Activated naive CD4-positive, alpha-beta T cell treated with anti-CD3 and anti-CD28 coated beads, Interleukin-2, amount 10 ng/mL, durations not matched to agents 7 days and 5 days (primary cell): ENCODE measurements at regions not wholly inside any gene's neighbourhood (a gene's known extent, or its start where the extent isn't known, plus 50 kb on each side); places are given as distances from the start of the nearest gene placed in this dataset.

ENCODE experiments used
- CTCF ChIA-PET: fragments of 350-600 bp; sonication (Branson Sonifier 250); formaldehyde crosslinking; loops from one replicate; lab custom pipeline; 2021; ENCODE audit warnings: antibody characterized with exemption; lab: Charles Lee
- DNase-seq: peaks from one replicate; pipeline ENCODE4 v3.0.0-alpha.2; 2020
- H3K27ac Mint-ChIP-seq: one replicate; pipeline ENCODE4 v1.8.0; 2021; ENCODE audit warnings: mild to moderate bottlenecking, moderate library complexity, mixed read lengths
- H3K27me3 Mint-ChIP-seq: one replicate; pipeline ENCODE4 v1.8.0; 2021; ENCODE audit warnings: mild to moderate bottlenecking, mixed read lengths
- H3K36me3 Mint-ChIP-seq: one replicate; pipeline ENCODE4 v1.8.0; 2021; ENCODE audit warnings: mixed read lengths
- H3K4me1 Mint-ChIP-seq: one replicate; pipeline ENCODE4 v1.8.0; 2021; ENCODE audit warnings: mixed read lengths
- H3K4me3 Mint-ChIP-seq: one replicate; pipeline ENCODE4 v1.8.0; 2021; ENCODE audit warnings: mild to moderate bottlenecking, moderate library complexity, mixed read lengths
- H3K9me3 Mint-ChIP-seq: one replicate; pipeline ENCODE4 v1.8.0; 2021; ENCODE audit warnings: mixed read lengths

GRCh38 chr4:10180927-10181744, 64.5 kb upstream of the WDR1 start:
- H3K9me3 Mint-ChIP-seq, result peaks cover 17% of the 10 kb centered on the region
- H3K27me3 Mint-ChIP-seq, result peaks cover 7% of the 10 kb centered on the region
- H3K4me3 Mint-ChIP-seq, result no peak overlapping the region
- peaks cover 47% of the 10 kb centered on the region for H3K4me1 Mint-ChIP-seq
- H3K27ac Mint-ChIP-seq, result peak overlapping the region; percentile 87
- peaks cover 12% of the 10 kb centered on the region for H3K36me3 Mint-ChIP-seq
- CTCF ChIA-PET, result interaction anchor here (1.2 to 3.1 kb wide), 5 partner anchors 8 to 280 kb away, joined by 3 to 32 read pairs (median 9); no protein-coding TSS in a partner anchor
- DNase-seq, result peak; percentile 46

- DNase-seq, result no peak
- Mint-ChIP-seq H3K27ac (peak overlapping the region; percentile 87), H3K4me3 (no peak overlapping the region), H3K9me3 (peaks cover 17% of the 10 kb centered on the region), H3K4me1 (peaks cover 47% of the 10 kb centered on the region), H3K36me3 (peaks cover 12% of the 10 kb centered on the region), H3K27me3 (peaks cover 5% of the 10 kb centered on the region)
- CTCF ChIA-PET, result interaction anchor here (1.2 to 3.1 kb wide), 4 partner anchors 10 to 280 kb away, joined by 3 to 32 read pairs (median 14); no protein-coding TSS in a partner anchor
Observed at GRCh38 chr4:10180603-10180926, 64.0 kb upstream of the WDR1 start.

GRCh38 chr4:10179957-10180602, 63.5 kb upstream of the WDR1 start:
- CTCF ChIA-PET, result interaction anchor here (1.4 to 3.1 kb wide), 2 partner anchors 15 to 20 kb away, joined by 3 to 32 read pairs; no protein-coding TSS in a partner anchor

GRCh38 chr4:10178763-10179162, 62.2 kb upstream of the WDR1 start:
- Mint-ChIP-seq H3K36me3 (peaks cover 12% of the 10 kb centered on the region), H3K4me1 (peaks cover 40% of the 10 kb centered on the region), H3K4me3 (no peak overlapping the region), H3K27ac (no peak overlapping the region), H3K9me3 (peaks cover 17% of the 10 kb centered on the region), H3K27me3 (peaks cover 4% of the 10 kb centered on the region)
- CTCF ChIA-PET, result interaction anchor here (1.2 kb wide), 1 partner anchor 15 kb away, joined by 4 read pairs; no protein-coding TSS in a partner anchor
- no peak for DNase-seq

More at GRCh38 chr4:10179957-10180602, 63.5 kb upstream of the WDR1 start:
- H3K4me1 Mint-ChIP-seq, result peaks cover 47% of the 10 kb centered on the region
- no peak overlapping the region for H3K4me3 Mint-ChIP-seq
- peak overlapping the region; percentile 15 for H3K27ac Mint-ChIP-seq
- no peak for DNase-seq
- peaks cover 12% of the 10 kb centered on the region for H3K36me3 Mint-ChIP-seq
- H3K27me3 Mint-ChIP-seq, result peaks cover 4% of the 10 kb centered on the region
- peaks cover 17% of the 10 kb centered on the region for H3K9me3 Mint-ChIP-seq

GRCh38 chr4:10175626-10176025, 59.0 kb upstream of the WDR1 start:
- H3K36me3 Mint-ChIP-seq, result peaks cover 2% of the 10 kb centered on the region
- peaks cover 4% of the 10 kb centered on the region for H3K27me3 Mint-ChIP-seq
- H3K27ac Mint-ChIP-seq, result no peak overlapping the region
- H3K4me1 Mint-ChIP-seq, result peaks cover 9% of the 10 kb centered on the region
- DNase-seq, result no peak
- no peak overlapping the region for H3K4me3 Mint-ChIP-seq
- CTCF ChIA-PET, result interaction anchor here (1.9 to 3.9 kb wide), 2 partner anchors 11 to 17 kb away, joined by 8 to 32 read pairs; no protein-coding TSS in a partner anchor
- peaks cover 4% of the 10 kb centered on the region for H3K9me3 Mint-ChIP-seq

GRCh38 chr4:10173754-10174749, 57.5 kb upstream of the WDR1 start:
- no peak for DNase-seq
- CTCF ChIA-PET, result interaction anchor here (1.2 to 3.9 kb wide), 8 partner anchors 8 to 225 kb away, joined by 3 to 32 read pairs (median 6); no protein-coding TSS in a partner anchor
- Mint-ChIP-seq H3K9me3 (no peaks in the 10 kb centered on the region), H3K4me3 (no peak overlapping the region), H3K36me3 (no peaks in the 10 kb centered on the region), H3K4me1 (no peaks in the 10 kb centered on the region), H3K27ac (no peak overlapping the region), H3K27me3 (peaks cover 4% of the 10 kb centered on the region)

- CTCF ChIA-PET, result interaction anchor here (0.6 to 2.3 kb wide), 6 partner anchors 9 to 230 kb away, joined by 3 to 13 read pairs (median 4); no protein-coding TSS in a partner anchor
- Mint-ChIP-seq H3K4me1 (no peaks in the 10 kb centered on the region), H3K27me3 (peaks cover 4% of the 10 kb centered on the region), H3K9me3 (no peaks in the 10 kb centered on the region), H3K36me3 (no peaks in the 10 kb centered on the region), H3K27ac (no peak overlapping the region), H3K4me3 (no peak overlapping the region)
- no peak for DNase-seq
Observed at GRCh38 chr4:10173037-10173753, 56.6 kb upstream of the WDR1 start.

GRCh38 chr4:10172278-10172921, 55.8 kb upstream of the WDR1 start:
- CTCF ChIA-PET, result interaction anchor here (1.2 to 2.3 kb wide), 5 partner anchors 8 to 227 kb away, joined by 3 to 13 read pairs (median 4); no protein-coding TSS in a partner anchor
- H3K27ac Mint-ChIP-seq, result no peak overlapping the region
- no peaks in the 10 kb centered on the region for H3K9me3 Mint-ChIP-seq
- H3K27me3 Mint-ChIP-seq, result peaks cover 8% of the 10 kb centered on the region
- DNase-seq, result no peak
- no peak overlapping the region for H3K4me3 Mint-ChIP-seq
- H3K4me1 Mint-ChIP-seq, result no peaks in the 10 kb centered on the region
- H3K36me3 Mint-ChIP-seq, result no peaks in the 10 kb centered on the region

GRCh38 chr4:10171055-10171454, 54.5 kb upstream of the WDR1 start:
- peaks cover 8% of the 10 kb centered on the region for H3K27me3 Mint-ChIP-seq
- DNase-seq, result no peak
- no peaks in the 10 kb centered on the region for H3K36me3 Mint-ChIP-seq
- no peak overlapping the region for H3K27ac Mint-ChIP-seq
- no peak overlapping the region for H3K4me3 Mint-ChIP-seq
- CTCF ChIA-PET, result interaction anchor here (1.6 kb wide), 1 partner anchor 10 kb away, joined by 7 read pairs; no protein-coding TSS in a partner anchor
- no peaks in the 10 kb centered on the region for H3K9me3 Mint-ChIP-seq
- H3K4me1 Mint-ChIP-seq, result no peaks in the 10 kb centered on the region

- H3K9me3 Mint-ChIP-seq, result no peaks in the 10 kb centered on the region
- no peaks in the 10 kb centered on the region for H3K4me1 Mint-ChIP-seq
- no peak overlapping the region for H3K4me3 Mint-ChIP-seq
- peaks cover 8% of the 10 kb centered on the region for H3K27me3 Mint-ChIP-seq
- no peak overlapping the region for H3K27ac Mint-ChIP-seq
- no peak for DNase-seq
- CTCF ChIA-PET, result interaction anchor here (1.4 kb wide), 1 partner anchor 9 kb away, joined by 3 read pairs; no protein-coding TSS in a partner anchor
- H3K36me3 Mint-ChIP-seq, result no peaks in the 10 kb centered on the region
Observed at GRCh38 chr4:10169839-10170387, 53.3 kb upstream of the WDR1 start.

- CTCF ChIA-PET, result interaction anchor here (0.7 to 2.2 kb wide), 4 partner anchors 10 to 370 kb away, joined by 3 to 6 read pairs (median 4); no protein-coding TSS in a partner anchor
- peaks cover 8% of the 10 kb centered on the region for H3K27me3 Mint-ChIP-seq
- H3K36me3 Mint-ChIP-seq, result no peaks in the 10 kb centered on the region
Observed at GRCh38 chr4:10168151-10168550, 51.6 kb upstream of the WDR1 start.

GRCh38 chr4:10167201-10167600, 50.6 kb upstream of the WDR1 start:
- peaks cover 15% of the 10 kb centered on the region for H3K4me1 Mint-ChIP-seq

More at GRCh38 chr4:10168151-10168550, 51.6 kb upstream of the WDR1 start:
- H3K4me1 Mint-ChIP-seq, result peaks cover 6% of the 10 kb centered on the region
- no peak overlapping the region for H3K4me3 Mint-ChIP-seq
- DNase-seq, result no peak
- H3K9me3 Mint-ChIP-seq, result no peaks in the 10 kb centered on the region
- no peak overlapping the region for H3K27ac Mint-ChIP-seq

More at GRCh38 chr4:10167201-10167600, 50.6 kb upstream of the WDR1 start:
- DNase-seq, result no peak
- CTCF ChIA-PET, result interaction anchor here (2.2 kb wide), 1 partner anchor 371 kb away, joined by 6 read pairs; no protein-coding TSS in a partner anchor
- Mint-ChIP-seq H3K27ac (no peak overlapping the region), H3K36me3 (no peaks in the 10 kb centered on the region), H3K9me3 (no peaks in the 10 kb centered on the region), H3K4me3 (no peak overlapping the region), H3K27me3 (peaks cover 8% of the 10 kb centered on the region)
